ENCODE measurements at regions not wholly inside any gene's neighbourhood (a gene's known extent, or its start where the extent isn't known, plus 50 kb on each side); places are given as distances from the start of the nearest gene placed in this dataset.

- peak; percentile 75 for DNase-seq (ENCODE audit: low read depth)
These were observed 96.4 kb upstream of the SOX5 start for GRCh38 chr12:24045816-24046257.

DNA sequence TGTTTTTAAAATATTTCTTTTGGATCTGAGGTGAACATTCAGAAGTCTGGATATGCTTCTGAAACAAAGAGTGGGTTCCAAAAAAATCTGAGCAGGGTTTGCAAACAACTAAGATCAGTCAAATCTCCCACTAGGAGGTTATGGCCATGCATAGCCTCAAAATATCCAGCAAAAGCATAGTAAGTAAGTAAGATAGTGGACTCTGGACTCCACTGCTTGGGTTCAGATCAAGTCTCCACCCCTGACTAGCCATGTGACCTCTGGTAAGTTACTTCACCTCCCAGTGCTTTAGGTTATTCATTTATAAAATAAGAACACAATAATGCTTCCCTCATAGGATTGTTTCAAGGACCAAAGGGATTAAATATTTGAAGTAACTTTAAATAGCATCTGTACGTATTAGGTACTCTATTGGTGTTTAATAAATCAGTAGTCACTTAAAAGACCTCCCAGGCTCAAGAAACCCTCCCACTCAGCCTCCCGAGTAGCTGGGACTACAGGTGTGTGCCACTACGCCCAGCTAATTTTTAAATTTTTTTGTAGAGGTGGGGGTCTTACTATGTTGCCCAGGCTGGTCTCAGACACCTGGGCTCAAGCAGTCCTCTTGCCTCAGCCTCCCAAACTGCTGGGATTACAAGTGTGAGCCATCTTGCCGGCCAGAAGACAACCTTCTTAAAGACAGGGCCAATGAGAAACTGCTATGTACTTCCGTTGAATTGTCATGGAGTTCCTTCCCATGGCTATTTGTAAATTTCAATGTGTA, 95.7 kb upstream of the SOX5 start:
- DNase-seq (ENCODE audit: low read depth), result no peak

- no peak for DNase-seq (ENCODE audit: low read depth)
These were observed 93.2 kb upstream of the SOX5 start for GRCh38 chr12:24042651-24043050.

GRCh38 chr12:24039113-24039525, 89.6 kb upstream of the SOX5 start:
- DNase-seq (ENCODE audit: low read depth), result peak; percentile 60

DNA sequence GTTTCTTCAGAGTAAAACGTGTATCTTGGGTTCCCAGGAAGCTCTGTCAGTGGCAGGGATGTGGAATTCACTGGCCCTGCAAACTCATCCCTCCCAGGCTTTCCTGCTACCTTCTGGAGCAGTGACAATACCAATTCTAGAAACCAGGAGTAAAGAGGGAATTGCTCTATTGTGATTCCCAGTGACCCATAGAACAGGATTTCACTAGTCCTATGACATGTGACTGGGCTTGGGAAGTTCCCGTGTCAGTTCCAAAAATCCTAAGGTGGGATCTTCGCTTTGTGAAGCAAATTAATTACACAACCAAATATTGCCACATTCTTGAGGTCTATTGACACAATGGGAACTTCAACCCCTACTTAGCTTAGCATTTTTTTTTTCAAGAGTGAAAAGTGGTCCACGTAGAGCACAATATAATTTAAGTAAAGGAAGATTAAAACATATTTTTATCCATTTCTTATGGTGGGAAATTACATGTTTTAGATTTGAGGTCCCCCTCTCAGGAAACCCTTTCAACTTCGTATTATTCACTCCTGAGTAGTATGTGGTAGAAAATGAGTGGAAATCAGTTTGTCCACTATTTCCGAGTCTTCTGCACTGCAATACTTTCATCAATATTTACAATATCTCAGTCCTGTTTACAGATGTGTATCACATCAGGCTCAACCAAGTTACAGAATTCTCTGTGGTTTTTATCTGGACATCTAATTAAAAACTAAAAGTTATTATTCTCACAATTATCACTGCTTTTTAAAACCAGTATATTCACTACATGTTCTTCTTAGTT, 88.9 kb upstream of the SOX5 start:
- no peak for DNase-seq (ENCODE audit: low read depth)

DNA sequence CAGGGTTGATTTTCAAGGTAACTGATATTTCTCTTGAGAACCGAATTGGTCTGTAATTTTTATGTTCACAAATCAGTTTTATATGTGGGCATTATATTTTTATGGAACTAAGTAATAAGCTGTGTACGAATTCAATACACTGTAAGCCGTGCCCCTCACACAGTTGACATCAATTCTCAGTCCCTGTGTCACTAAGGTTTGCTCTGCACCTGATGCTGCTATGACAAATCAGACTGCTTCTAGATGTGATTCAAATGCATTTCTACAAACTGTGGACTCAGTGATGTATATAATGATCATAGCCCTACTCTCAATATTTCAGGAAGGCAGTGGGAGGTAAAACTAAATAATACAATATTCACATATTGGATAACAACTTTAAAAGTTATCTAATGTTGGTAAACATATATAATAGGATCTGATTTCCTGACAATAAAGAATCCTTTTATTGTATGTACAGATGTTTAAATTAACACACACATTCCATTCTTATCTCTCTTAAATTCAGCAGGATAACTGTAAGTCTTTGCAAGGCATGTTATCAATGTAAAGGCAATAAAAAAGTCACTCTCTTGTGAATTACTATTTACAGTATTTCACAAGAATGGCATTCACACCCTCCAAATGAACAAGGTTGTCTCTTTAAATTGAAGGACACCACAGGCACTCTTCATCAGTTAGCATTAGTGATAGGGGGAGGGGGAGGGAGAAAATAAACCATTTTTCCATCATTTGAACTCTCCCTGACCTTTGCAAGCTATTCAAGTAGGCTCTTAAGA, 87.2 kb upstream of the SOX5 start:
- DNase-seq (ENCODE audit: low read depth), result no peak

- DNase-seq (ENCODE audit: low read depth), result no peak
These were observed 85.4 kb upstream of the SOX5 start for GRCh38 chr12:24034894-24035293.

DNA sequence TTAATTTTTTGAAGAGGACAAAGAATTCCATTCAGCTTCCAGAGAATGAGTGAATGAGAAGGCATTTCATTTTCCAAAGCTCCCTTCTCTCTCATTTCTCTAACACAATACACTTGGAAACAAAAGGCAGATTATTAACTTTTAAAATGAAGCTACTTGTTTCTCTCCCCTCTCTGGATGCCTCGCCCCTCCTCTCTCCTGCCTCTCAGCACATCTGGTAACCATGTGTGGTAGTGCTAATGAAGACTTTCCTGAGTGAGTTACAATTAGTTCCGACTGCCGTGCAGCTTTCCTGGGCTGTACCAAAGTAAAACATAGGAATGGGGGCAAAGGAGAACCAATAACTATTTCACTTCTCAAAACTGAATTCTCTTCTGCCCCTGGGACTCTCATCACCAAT, 84.7 kb upstream of the SOX5 start:
- DNase-seq (ENCODE audit: low read depth), result peak; percentile 49

GRCh38 chr12:24027352-24027751, 77.9 kb upstream of the SOX5 start:
- DNase-seq (ENCODE audit: low read depth), result no peak

DNA sequence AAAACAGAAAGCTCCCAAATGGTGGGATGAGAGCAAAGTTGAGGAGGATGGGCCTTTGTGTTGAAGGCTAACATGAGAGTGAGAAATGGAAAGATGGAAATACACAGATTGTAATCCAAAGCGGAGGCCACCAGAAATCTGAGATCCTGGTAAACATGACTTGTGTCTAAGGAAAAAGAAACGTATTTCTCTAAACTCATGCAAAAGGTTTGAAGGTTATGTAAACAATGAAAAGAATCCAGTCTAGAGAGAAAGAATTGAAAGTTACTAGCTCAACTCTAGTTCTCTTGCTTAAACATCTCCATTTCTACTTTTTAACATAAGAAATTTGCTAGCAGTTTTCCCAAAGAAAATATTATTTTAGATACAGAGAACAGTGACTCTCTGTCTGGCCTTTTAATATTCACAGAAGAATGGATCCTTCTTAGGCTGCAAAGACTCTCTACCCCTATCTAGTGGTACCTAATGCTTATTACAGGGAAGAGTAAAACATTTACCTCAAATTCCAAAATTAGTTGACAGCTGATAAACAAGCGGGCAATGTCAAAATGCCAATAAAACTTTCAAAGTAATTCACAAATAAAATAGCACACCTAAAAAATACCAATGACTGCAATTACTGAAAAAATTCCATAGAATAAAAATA, 75.8 kb upstream of the SOX5 start:
- DNase-seq (ENCODE audit: low read depth), result no peak

GRCh38 chr12:24023081-24023480, 73.6 kb upstream of the SOX5 start:
- DNase-seq (ENCODE audit: low read depth), result peak; percentile 20

GRCh38 chr12:24021164-24021502, 71.7 kb upstream of the SOX5 start:
- DNase-seq (ENCODE audit: low read depth), result no peak

DNA sequence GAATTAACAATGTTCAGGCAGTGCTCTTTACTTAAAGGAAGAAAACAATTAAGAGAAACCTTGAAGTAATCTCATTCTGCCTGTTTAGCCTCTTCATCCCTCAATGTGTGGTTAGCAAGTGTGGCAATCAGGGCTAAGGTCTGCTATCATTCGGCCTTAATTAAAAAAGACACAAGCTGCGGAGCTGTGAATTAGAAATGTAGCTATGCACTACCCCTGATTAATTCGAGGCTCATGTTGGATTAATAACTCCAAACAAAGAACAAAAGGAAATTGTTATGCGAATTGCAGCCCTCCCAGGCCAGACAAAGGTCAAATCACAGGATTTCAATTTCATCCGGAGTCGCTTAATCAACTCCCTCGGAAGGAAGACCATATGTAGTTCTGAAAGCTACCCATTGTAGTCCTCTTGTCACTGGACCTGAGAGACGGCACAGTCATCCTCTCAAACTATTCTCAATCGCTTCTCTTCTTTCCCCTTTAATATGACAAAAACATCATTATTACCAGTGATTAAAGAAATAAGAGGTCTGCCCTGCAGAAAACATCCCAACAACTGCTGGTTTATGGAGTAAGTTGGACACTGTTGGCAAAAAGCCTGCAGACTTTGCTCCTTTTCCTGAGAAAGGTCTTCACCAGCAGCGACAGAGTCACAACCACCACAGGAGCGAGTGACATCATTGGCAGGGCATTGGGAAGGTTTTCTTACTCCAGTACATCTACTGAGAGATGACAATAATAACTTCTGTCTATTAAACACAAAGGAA, 71.1 kb upstream of the SOX5 start:
- peak; percentile 30 for DNase-seq (ENCODE audit: low read depth)

GRCh38 chr12:24015833-24016160, 66.3 kb upstream of the SOX5 start:
- DNase-seq (ENCODE audit: low read depth), result peak; percentile 5

DNA sequence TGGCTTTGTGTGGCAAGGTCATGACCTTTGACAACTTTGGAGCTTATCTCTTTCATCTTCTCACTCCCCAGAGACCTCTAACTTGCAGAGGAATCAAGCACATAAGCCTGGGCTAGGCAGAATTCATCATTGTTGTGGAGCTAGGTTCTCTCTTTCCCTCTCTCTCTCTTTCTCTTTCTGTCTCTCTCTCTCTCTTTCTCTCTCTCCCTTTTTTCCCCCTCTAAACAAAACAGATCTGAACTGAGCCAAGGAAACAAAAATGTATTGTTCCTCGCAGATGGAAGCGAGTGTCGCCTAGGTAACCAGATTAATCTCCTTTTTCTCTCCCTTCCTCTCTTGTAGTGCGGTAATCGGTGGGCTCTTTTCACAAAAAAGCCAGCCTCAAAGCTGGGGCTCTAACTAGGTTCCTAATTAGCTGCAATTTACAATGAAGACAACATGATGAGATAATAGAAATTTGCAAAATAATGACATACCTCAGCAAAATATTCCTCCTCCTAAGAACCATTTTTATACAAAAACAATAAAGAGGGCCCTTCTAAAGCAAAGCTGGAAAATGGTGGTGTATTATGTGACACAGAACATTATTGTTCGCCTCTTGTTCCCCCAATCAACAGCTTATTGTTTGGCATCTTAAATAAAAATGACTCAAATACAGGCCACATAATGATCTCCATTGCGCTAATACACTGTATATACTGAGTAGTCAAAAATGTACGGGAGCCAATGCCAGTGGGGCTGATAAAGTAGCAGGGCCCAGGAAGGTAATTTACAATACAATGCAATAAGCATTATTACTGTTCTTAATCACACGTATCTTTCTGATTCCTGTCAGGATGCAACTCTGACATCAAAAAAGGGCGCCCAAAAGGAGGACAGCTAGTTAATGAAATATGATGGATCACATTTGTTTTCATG, 65.7 kb upstream of the SOX5 start:
- DNase-seq (ENCODE audit: low read depth), result no peak

GRCh38 chr12:24014240-24014639, 64.8 kb upstream of the SOX5 start:
- no peak for DNase-seq (ENCODE audit: low read depth)

DNA sequence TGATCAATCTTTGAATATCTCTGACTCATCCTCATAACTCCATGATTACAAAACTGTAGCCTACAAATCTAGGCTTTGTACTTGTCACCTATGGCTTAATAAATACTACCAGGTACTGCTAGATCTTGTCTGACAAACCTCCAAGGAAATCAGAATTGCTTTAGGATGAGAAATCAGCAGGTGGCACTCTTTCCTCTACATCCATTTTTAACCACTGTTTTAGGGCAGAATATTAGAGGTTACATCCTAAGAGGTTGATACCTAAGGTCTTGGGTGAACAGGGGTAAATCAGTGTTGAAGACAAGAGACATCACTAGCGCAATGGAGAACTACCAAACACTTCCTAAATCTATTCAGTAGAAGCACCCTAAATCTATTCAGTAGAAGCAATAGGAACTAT, 63.1 kb upstream of the SOX5 start:
- no peak for DNase-seq (ENCODE audit: low read depth)

DNA sequence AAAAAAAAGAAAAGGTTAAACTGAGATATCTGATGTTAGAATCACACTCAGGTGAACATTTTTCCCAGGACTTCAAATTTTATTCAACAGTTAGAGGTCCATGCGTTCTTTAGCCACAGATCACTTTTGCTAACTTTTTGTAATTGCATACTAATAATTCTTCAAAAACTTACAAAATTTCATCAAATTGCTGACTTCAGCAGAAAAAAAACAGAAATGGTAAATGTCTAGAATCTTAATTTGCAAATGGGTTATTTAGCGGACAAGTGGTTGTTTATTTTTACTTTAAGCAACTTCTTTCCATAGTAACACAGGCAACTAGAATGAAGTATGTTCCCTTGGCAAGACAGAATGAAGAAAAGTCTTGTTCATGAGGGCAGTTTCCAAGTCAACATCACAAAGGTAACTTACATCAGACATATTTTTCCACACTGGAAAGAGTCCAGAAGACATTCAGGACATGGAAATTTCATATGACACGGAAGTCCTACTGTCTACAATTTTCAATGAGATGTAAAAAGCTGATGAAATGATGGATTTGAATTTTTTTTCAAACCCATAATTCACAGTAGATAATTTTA, 62.5 kb upstream of the SOX5 start:
- DNase-seq (ENCODE audit: low read depth), result no peak

GRCh38 chr12:24008166-24008565, 58.7 kb upstream of the SOX5 start:
- DNase-seq (ENCODE audit: low read depth), result no peak
